GM12865 (cell line): ENCODE measurements at regions not wholly inside any gene's neighbourhood (a gene's known extent, or its start where the extent isn't known, plus 50 kb on each side); places are given as distances from the start of the nearest gene placed in this dataset.

Source experiments
- DNase-seq: peaks from one replicate; pipeline ENCODE4 v3.0.0; 2010; ENCODE audit warnings: low read depth
- H3K4me3 ChIP-seq: 2 replicates; pipeline ENCODE4 v1.5.1; 2011; ENCODE audit warnings: mild to moderate bottlenecking, low read depth, low read length, control low read depth
- TF ChIP-seq, protein P1 (sequence below): IDR thresholded peaks from 2 replicates; pipeline ENCODE4 v1.5.1; 2011; ENCODE audit warnings: low read length, control low read depth, low read depth, inconsistent platforms; ENCODE audit not compliant: insufficient read depth; ENCODE audit errors: missing control alignments

DNA sequence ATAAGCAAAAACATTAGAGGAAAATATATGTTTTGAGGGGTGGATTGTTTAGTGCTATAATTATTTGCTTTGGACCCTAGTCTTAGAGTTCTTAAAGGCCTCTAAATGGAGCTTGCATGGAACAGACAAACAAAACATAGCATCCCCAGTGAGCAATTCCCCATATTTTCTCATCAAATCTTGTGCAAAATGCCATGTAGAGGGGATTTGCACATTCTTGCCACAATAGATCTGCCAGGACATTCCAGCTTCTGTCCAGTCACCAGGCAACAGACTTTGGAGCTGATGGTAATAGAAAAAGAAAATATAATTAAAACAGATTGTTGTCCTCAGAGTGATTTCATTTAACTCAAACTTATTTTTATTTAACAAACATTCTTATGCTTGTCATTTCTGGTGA lies 360.3 kb upstream of the PDGFD start:
- H3K4me3 ChIP-seq = no peak overlapping the region
- no peak for DNase-seq
- TF ChIP-seq, protein P1, sequence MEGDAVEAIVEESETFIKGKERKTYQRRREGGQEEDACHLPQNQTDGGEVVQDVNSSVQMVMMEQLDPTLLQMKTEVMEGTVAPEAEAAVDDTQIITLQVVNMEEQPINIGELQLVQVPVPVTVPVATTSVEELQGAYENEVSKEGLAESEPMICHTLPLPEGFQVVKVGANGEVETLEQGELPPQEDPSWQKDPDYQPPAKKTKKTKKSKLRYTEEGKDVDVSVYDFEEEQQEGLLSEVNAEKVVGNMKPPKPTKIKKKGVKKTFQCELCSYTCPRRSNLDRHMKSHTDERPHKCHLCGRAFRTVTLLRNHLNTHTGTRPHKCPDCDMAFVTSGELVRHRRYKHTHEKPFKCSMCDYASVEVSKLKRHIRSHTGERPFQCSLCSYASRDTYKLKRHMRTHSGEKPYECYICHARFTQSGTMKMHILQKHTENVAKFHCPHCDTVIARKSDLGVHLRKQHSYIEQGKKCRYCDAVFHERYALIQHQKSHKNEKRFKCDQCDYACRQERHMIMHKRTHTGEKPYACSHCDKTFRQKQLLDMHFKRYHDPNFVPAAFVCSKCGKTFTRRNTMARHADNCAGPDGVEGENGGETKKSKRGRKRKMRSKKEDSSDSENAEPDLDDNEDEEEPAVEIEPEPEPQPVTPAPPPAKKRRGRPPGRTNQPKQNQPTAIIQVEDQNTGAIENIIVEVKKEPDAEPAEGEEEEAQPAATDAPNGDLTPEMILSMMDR = no peak

- H3K4me3 ChIP-seq = no peak overlapping the region
- TF ChIP-seq, protein P1 = no peak
- no peak for DNase-seq
Observed at GRCh38 chr11:104523611-104524010, 359.7 kb upstream of the PDGFD start.

DNA sequence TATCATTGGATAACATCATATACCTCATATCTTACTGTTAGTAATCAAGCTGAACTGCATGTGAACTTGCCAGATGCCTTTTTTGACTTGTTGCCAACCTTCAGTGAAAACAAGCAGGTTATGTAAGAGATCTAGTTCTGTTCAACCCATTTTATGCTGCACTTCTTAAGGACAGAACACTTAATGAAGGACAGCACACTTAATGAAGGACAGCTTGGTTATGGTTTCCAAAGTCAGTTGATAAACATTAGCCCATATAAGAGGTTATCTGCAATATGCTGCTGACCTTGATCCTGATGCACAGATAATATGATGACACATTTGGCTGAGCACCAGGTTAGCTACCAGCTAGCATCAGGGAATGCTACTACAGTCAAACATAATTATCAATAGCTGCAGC lies 358.7 kb upstream of the PDGFD start:
- no peak overlapping the region for H3K4me3 ChIP-seq
- TF ChIP-seq, protein P1 = no peak
- DNase-seq = no peak

DNA sequence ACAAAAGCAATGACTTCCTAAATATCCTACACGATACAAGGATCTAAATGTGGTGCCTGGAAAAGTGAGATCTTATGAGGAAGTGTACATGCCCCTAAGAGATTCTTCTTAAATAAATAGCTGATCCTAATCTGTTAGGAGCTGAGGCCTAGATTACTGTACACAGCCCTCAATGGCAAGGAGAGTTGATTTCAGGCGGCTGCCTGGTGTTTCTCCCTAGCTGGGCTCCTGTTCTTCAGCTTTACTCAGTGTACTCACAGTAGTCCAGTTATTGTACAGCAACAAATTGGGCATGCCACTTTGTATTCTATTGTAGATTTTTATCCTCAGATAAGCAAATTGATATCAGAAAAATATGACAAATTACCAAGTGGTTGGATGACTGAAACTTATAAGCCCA lies 358.2 kb upstream of the PDGFD start:
- TF ChIP-seq, protein P1 = no peak
- no peak for DNase-seq
- H3K4me3 ChIP-seq = no peak overlapping the region

- DNase-seq = no peak
- no peak overlapping the region for H3K4me3 ChIP-seq
- TF ChIP-seq, protein P1 = no peak
Observed at GRCh38 chr11:104510169-104510568, 346.2 kb upstream of the PDGFD start.

DNA sequence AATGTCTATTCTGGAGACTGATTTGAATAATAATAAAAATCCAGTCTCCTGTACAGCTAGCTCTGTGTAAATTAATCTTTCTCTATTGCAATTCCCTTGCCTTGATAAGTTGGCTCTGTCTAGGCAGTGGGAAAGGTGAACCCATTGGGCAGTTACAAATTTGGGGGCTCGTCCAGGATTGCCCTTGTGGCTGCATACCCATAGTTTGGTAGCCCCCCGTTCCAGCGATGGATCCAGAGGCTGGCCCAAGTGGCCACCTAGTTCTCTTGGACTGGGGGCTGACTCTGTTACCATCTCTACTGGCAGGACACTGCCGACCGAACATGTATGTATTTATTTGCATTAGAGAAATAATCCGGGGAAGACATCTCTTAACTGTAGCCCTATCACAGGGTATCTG lies 326.2 kb upstream of the PDGFD start:
- no peak for DNase-seq
- TF ChIP-seq, protein P1 = no peak
- H3K4me3 ChIP-seq = no peak overlapping the region

DNA sequence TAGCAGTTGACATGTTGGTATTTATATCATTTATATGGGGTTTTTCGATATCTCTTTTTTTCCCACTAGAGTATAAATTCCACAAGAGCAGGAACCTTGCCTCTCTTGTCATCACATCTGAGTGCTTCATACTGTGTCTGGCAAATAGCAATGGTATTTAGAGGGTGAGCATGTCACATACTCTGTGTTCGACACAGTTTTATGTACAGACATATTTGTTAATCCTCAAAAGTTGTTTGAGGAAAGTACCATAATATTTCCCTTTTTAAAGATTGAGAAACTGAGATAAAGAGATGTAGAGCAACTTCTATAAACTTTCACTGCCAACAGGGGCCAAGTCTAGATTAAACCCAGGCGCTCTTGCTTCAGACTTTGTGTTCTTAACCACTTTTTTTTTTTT lies 324.6 kb upstream of the PDGFD start:
- DNase-seq = no peak
- TF ChIP-seq, protein P1 = no peak
- no peak overlapping the region for H3K4me3 ChIP-seq
